IMR-90 (cell line): ENCODE measurements at regions not wholly inside any gene's neighbourhood (a gene's known extent, or its start where the extent isn't known, plus 50 kb on each side); places are given as distances from the start of the nearest gene placed in this dataset.
A peak's percentile ranks its signal among the peaks of the same experiment; 100 is the strongest.

Experiments used
- ATAC-seq: fragments of 200-7000 bp; cut with Tn5 transposase; 2 replicates; pipeline ENCODE4 v1.9.1; 2020; ENCODE audit warnings: low read depth, mild to moderate bottlenecking, moderate library complexity
- BruUV-seq: library from RNA; stranded (reverse); fragments of 400-500 nt; replicated peaks from 2 replicates; lab custom pipeline; 2021; lab: Mats Ljungman, UMichigan
- CTCF ChIA-PET: fragments of 300-600 bp; formaldehyde crosslinking; extraction: SDS; loops from one replicate; lab custom pipeline; 2021; ENCODE audit warnings: antibody characterized with exemption; lab: Yijun Ruan, JAX
- POLR2A ChIA-PET: fragments of 300-600 bp; sonication (Branson Sonifier 250); formaldehyde crosslinking; loops from one replicate; lab custom pipeline; 2022; ENCODE audit warnings: antibody characterized with exemption; ENCODE audit not compliant: unreplicated experiment; lab: Charles Lee
- DNase-seq: peaks from one replicate; pipeline ENCODE4 v3.0.0; 2013
- H2AFZ ChIP-seq: replicated peaks from 2 replicates; pipeline ENCODE3; 2013; ENCODE audit warnings: low read length, mild to moderate bottlenecking; ENCODE audit not compliant: poor library complexity
- H2AK5ac ChIP-seq: 2 replicates; pipeline ENCODE4 v1.6.1; 2013; ENCODE audit warnings: low read depth, low read length, inconsistent platforms
- H2AK9ac ChIP-seq: replicated peaks from 2 replicates; pipeline ENCODE3; 2013; ENCODE audit warnings: mild to moderate bottlenecking, low read depth, low read length, moderate library complexity; ENCODE audit not compliant: poor library complexity
- H2BK120ac ChIP-seq: 2 replicates; pipeline ENCODE4 v1.6.1; 2013; ENCODE audit warnings: low read depth, low read length, inconsistent platforms
- H2BK15ac ChIP-seq: 3 replicates; pipeline ENCODE4 v1.6.1; 2013; ENCODE audit warnings: low read depth, low read length, inconsistent platforms
- H2BK20ac ChIP-seq: 2 replicates; pipeline ENCODE4 v1.6.1; 2013; ENCODE audit warnings: low read depth, mild to moderate bottlenecking, inconsistent platforms, low read length, moderate library complexity
- H2BK5ac ChIP-seq: 2 replicates; pipeline ENCODE4 v1.6.1; 2013; ENCODE audit warnings: mild to moderate bottlenecking, low read depth, low read length, inconsistent platforms; ENCODE audit not compliant: poor library complexity, severe bottlenecking
- H3K14ac ChIP-seq: replicated peaks from 2 replicates; pipeline ENCODE4 v1.6.1; 2013; ENCODE audit warnings: low read depth, low read length, inconsistent platforms
- H3K18ac ChIP-seq: 2 replicates; pipeline ENCODE4 v1.6.1; 2013; ENCODE audit warnings: low read depth, low read length, control low read depth
- H3K23ac ChIP-seq: 2 replicates; pipeline ENCODE4 v1.6.1; 2013; ENCODE audit warnings: low read depth, low read length, inconsistent platforms
- H3K27ac ChIP-seq: 2 replicates; pipeline ENCODE4 v1.5.1; 2013; ENCODE audit warnings: mild to moderate bottlenecking, control low read depth, low read length; ENCODE audit not compliant: insufficient read depth
- H3K27me3 ChIP-seq: 2 replicates; pipeline ENCODE4 v1.6.1; 2013; ENCODE audit warnings: low read length; ENCODE audit not compliant: control insufficient read depth, insufficient read depth
- H3K36me3 ChIP-seq: 2 replicates; pipeline ENCODE4 v1.6.1; 2013; ENCODE audit warnings: low read length, mixed read lengths; ENCODE audit not compliant: control insufficient read depth, insufficient read depth
- H3K4ac ChIP-seq: 2 replicates; pipeline ENCODE4 v1.6.1; 2013; ENCODE audit warnings: low read depth, low read length, inconsistent platforms
- H3K4me1 ChIP-seq: 2 replicates; pipeline ENCODE4 v1.6.1; 2013; ENCODE audit warnings: low read length, mixed read lengths; ENCODE audit not compliant: control insufficient read depth, insufficient read depth
- H3K4me2 ChIP-seq: 2 replicates; pipeline ENCODE4 v1.6.1; 2013; ENCODE audit warnings: low read depth, mild to moderate bottlenecking, control low read depth, low read length, moderate library complexity
- H3K4me3 ChIP-seq: 2 replicates; pipeline ENCODE4 v1.5.1; 2013; ENCODE audit warnings: low read depth, mild to moderate bottlenecking, control low read depth, low read length, moderate library complexity; ENCODE audit not compliant: insufficient read depth
- H3K56ac ChIP-seq: 2 replicates; pipeline ENCODE4 v1.6.1; 2013; ENCODE audit warnings: low read length, inconsistent platforms; ENCODE audit not compliant: insufficient read depth; ENCODE audit errors: extremely low read depth
- H3K79me1 ChIP-seq, 2 experiments: 2 replicates each; pipeline ENCODE4 v1.6.1; 2013; ENCODE audit warnings: low read length in 2 of 2, inconsistent platforms in 1 of 2, low read depth in 1 of 2
- H3K9ac ChIP-seq: 2 replicates; pipeline ENCODE4 v1.6.1; 2013; ENCODE audit warnings: low read depth, low read length, control low read depth
- H3K9me1 ChIP-seq: 2 replicates; pipeline ENCODE4 v1.6.1; 2013; ENCODE audit warnings: low read length, inconsistent platforms; ENCODE audit not compliant: insufficient read depth
- H3K9me3 ChIP-seq: 2 replicates; pipeline ENCODE4 v1.6.1; 2013; ENCODE audit warnings: low read length; ENCODE audit not compliant: control insufficient read depth, insufficient read depth
- H4K20me1 ChIP-seq: 2 replicates; pipeline ENCODE4 v1.6.1; 2013; ENCODE audit warnings: low read length, inconsistent platforms; ENCODE audit not compliant: insufficient read depth
- H4K5ac ChIP-seq: 2 replicates; pipeline ENCODE4 v1.6.1; 2013; ENCODE audit warnings: mild to moderate bottlenecking, low read depth, low read length, control low read depth
- H4K8ac ChIP-seq, 2 experiments: 2 replicates each; pipeline ENCODE4 v1.6.1; 2013; ENCODE audit warnings: low read depth in 2 of 2, low read length in 2 of 2, control low read depth in 1 of 2, inconsistent platforms in 1 of 2
- H4K91ac ChIP-seq: 2 replicates; pipeline ENCODE4 v1.6.1; 2013; ENCODE audit warnings: low read depth, low read length, inconsistent platforms; ENCODE audit not compliant: insufficient read depth
- BHLHE40 ChIP-seq: fragments of 150-350 bp; IDR thresholded peaks from 2 replicates; pipeline ENCODE4 v1.6.1; 2016; ENCODE audit warnings: mild to moderate bottlenecking, low read depth, low read length
- CEBPB ChIP-seq: IDR thresholded peaks from 2 replicates; pipeline ENCODE4 v1.6.1; 2012; ENCODE audit warnings: low read depth, low read length, improper control_type of control experiment
- CHD1 ChIP-seq: IDR thresholded peaks from 2 replicates; pipeline ENCODE4 v1.6.1; 2012; ENCODE audit warnings: low read depth, low read length, improper control_type of control experiment
- ELK1 ChIP-seq: fragments of 150-350 bp; IDR thresholded peaks from 2 replicates; pipeline ENCODE4 v1.6.1; 2016; ENCODE audit warnings: low read depth, mild to moderate bottlenecking, low read length, moderate library complexity, borderline replicate concordance
- FOS ChIP-seq: fragments of 150-350 bp; IDR thresholded peaks from 2 replicates; pipeline ENCODE4 v1.6.1; 2016; ENCODE audit warnings: low read depth, low read length
- MAZ ChIP-seq: IDR thresholded peaks from 2 replicates; pipeline ENCODE4 v1.6.1; 2012; ENCODE audit warnings: low read depth, mild to moderate bottlenecking, low read length, improper control_type of control experiment, moderate library complexity, borderline replicate concordance
- MXI1 ChIP-seq: IDR thresholded peaks from 2 replicates; pipeline ENCODE4 v1.6.1; 2012; ENCODE audit warnings: low read depth, mild to moderate bottlenecking, low read length, moderate library complexity, borderline replicate concordance
- NFE2L2 ChIP-seq: fragments of 150-350 bp; IDR thresholded peaks from 2 replicates; pipeline ENCODE4 v1.6.1; 2016; ENCODE audit warnings: low read depth, mild to moderate bottlenecking, low read length
- POLR2A ChIP-seq: IDR thresholded peaks from 2 replicates; pipeline ENCODE4 v1.6.1; 2012; ENCODE audit warnings: mild to moderate bottlenecking, low read depth, low read length
- RAD21 ChIP-seq: IDR thresholded peaks from 2 replicates; pipeline ENCODE4 v1.6.1; 2012; ENCODE audit warnings: low read length, improper control_type of control experiment
- RCOR1 ChIP-seq: IDR thresholded peaks from 2 replicates; pipeline ENCODE4 v1.6.1; 2012; ENCODE audit warnings: mild to moderate bottlenecking, low read length, improper control_type of control experiment; ENCODE audit not compliant: insufficient replicate concordance
- RFX5 ChIP-seq: IDR thresholded peaks from 2 replicates; pipeline ENCODE4 v1.8.0; 2012; ENCODE audit warnings: low read depth, mild to moderate bottlenecking, low read length, moderate library complexity
- SMC3 ChIP-seq: fragments of 150-350 bp; IDR thresholded peaks from 2 replicates; pipeline ENCODE4 v1.6.1; 2016; ENCODE audit warnings: low read depth, mild to moderate bottlenecking, antibody characterized with exemption, low read length, moderate library complexity
- USF2 ChIP-seq: fragments of 150-350 bp; IDR thresholded peaks from 2 replicates; pipeline ENCODE4 v1.6.1; 2017; ENCODE audit warnings: mild to moderate bottlenecking, antibody characterized with exemption, low read length, low read depth
- WGBS, 2 experiments: methylation state at CpG; one replicate each; pipeline versions ENCODE4 v1.1.5 to v1.1.7; 2013; ENCODE audit warnings: missing lambda C conversion rate in 2 of 2; ENCODE audit not compliant: insufficient read length in 1 of 2; ENCODE audit errors: extremely low coverage in 2 of 2; 5-methylcytosine and 5-hydroxymethylcytosine counted together
- dilution Hi-C: fragments of 300-500 bp; cut with HindIII; formaldehyde crosslinking; loops from one replicate; pipeline ENCODE4 v1.14.3; 2018; ENCODE audit warnings: low sequenced_read_pairs; ENCODE audit not compliant: unreplicated experiment
- in situ Hi-C: fragments of 300-500 bp; cut with MboI; formaldehyde crosslinking; loops from 3 replicates; pipeline ENCODE4 v1.14.3; 2019; ENCODE audit warnings: low sequenced_read_pairs, inconsistent platforms, mixed read lengths
- intact Hi-C: fragments of 100-400 bp; cut with micrococcal nuclease; formaldehyde crosslinking; loops from 2 replicates; pipeline ENCODE4 v1.10.0; 2022

- peaks cover 42% of the 10 kb centered on the region for H3K4me1 ChIP-seq
- peak overlapping the region; percentile 89 for H2BK5ac ChIP-seq
- H4K20me1 ChIP-seq, result peaks cover 28% of the 10 kb centered on the region
- H3K9me1 ChIP-seq, result peaks cover 42% of the 10 kb centered on the region
- BruUV-seq, result no TSS peak
- H3K9ac ChIP-seq, result peak overlapping the region; percentile 65
- H3K4ac ChIP-seq, result peak overlapping the region; percentile 95
- peak overlapping the region; percentile 53 to 79 for H4K8ac ChIP-seq
- peak overlapping the region; percentile 68; the same call in 2 of the 3 replicates for H2BK15ac ChIP-seq
- H2AFZ ChIP-seq, result no peak overlapping the region
- H2AK9ac ChIP-seq, result no peak overlapping the region
- peak overlapping the region; percentile 85 for H3K18ac ChIP-seq
- peak overlapping the region; percentile 84 for H3K27ac ChIP-seq
- peak overlapping the region; percentile 91 for H3K14ac ChIP-seq
- H4K5ac ChIP-seq, result peak overlapping the region; percentile 88
- H3K27me3 ChIP-seq, result no peaks in the 10 kb centered on the region
- CTCF ChIA-PET, result interaction anchor here (0.6 kb wide), 1 partner anchor 243 kb away, joined by 6 read pairs; no protein-coding TSS in a partner anchor
- in situ Hi-C loops (no loop called here), dilution Hi-C loops (no loop called here), intact Hi-C loops (no loop called here)
- H3K9me3 ChIP-seq, result no peaks in the 10 kb centered on the region
- peak; percentile 88 for DNase-seq
- H3K4me2 ChIP-seq, result peak overlapping the region; percentile 69
- POLR2A ChIA-PET, result no interaction called here
- peak overlapping the region; percentile 83 for H2AK5ac ChIP-seq
- H3K56ac ChIP-seq, result peak overlapping the region; percentile 78
- WGBS, 2 experiments, result no CpG with 5 or more reads among the region's 6 CpGs
- peaks cover 38 to 77% of the 10 kb centered on the region in 2 experiments for H3K79me1 ChIP-seq
- H3K4me3 ChIP-seq, result no peak overlapping the region
- H4K91ac ChIP-seq, result peak overlapping the region; percentile 90
- peak overlapping the region; percentile 96 for H3K23ac ChIP-seq
- peaks cover 4% of the 10 kb centered on the region; the same call in 1 of the 2 replicates for H3K36me3 ChIP-seq
- H2BK20ac ChIP-seq, result peak overlapping the region; percentile 90
- H2BK120ac ChIP-seq, result peak overlapping the region; percentile 89
- ATAC-seq, result peak; percentile 54
- TF ChIP-seq MAZ, result no peak
- no peak for TF ChIP-seq RFX5
- TF ChIP-seq FOS, result 0 out of 2 replicates have a peak, but pooled peaks have one; percentile 10
- no peak for TF ChIP-seq CHD1
- no peak for TF ChIP-seq RCOR1
- peak; percentile 94 for TF ChIP-seq CEBPB
- no peak for TF ChIP-seq NFE2L2
- TF ChIP-seq USF2, result no peak
- TF ChIP-seq POLR2A, result no peak
- no peak for TF ChIP-seq MXI1
- peak; percentile 51; the same call in 1 of the 2 replicates for TF ChIP-seq BHLHE40
- no peak for TF ChIP-seq SMC3
- TF ChIP-seq ELK1, result no peak
- TF ChIP-seq RAD21, result no peak
Measured at GRCh38 chr1:39154553-39155421, 49.7 kb upstream of the MACF1 start.
